ENCODE measurements at regions not wholly inside any gene's neighbourhood (a gene's known extent, or its start where the extent isn't known, plus 50 kb on each side); places are given as distances from the start of the nearest gene placed in this dataset.

- Histone ChIP-seq H3K4me3 (ENCODE audit: low read depth, low read length) (no peak overlapping the region), H3K27me3 (ENCODE audit: control insufficient read depth, insufficient read depth, low read length) (no peaks in the 10 kb centered on the region), H3K36me3 (ENCODE audit: control insufficient read depth, insufficient read depth, low read length) (no peaks in the 10 kb centered on the region)
- TF ChIP-seq, protein P1, sequence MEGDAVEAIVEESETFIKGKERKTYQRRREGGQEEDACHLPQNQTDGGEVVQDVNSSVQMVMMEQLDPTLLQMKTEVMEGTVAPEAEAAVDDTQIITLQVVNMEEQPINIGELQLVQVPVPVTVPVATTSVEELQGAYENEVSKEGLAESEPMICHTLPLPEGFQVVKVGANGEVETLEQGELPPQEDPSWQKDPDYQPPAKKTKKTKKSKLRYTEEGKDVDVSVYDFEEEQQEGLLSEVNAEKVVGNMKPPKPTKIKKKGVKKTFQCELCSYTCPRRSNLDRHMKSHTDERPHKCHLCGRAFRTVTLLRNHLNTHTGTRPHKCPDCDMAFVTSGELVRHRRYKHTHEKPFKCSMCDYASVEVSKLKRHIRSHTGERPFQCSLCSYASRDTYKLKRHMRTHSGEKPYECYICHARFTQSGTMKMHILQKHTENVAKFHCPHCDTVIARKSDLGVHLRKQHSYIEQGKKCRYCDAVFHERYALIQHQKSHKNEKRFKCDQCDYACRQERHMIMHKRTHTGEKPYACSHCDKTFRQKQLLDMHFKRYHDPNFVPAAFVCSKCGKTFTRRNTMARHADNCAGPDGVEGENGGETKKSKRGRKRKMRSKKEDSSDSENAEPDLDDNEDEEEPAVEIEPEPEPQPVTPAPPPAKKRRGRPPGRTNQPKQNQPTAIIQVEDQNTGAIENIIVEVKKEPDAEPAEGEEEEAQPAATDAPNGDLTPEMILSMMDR (IDR thresholded peaks at IDR 0.05; ENCODE audit: insufficient read depth, low read depth, low read length) = no peak
- CTCF ChIA-PET = interaction anchor here (0.5 kb wide), 1 partner anchor 1420 kb away, joined by 3 read pairs; no protein-coding TSS in a partner anchor
- DNase-seq (ENCODE audit: low read depth) = no peak
- POLR2A ChIA-PET = no interaction called here
Measured at GRCh38 chr2:58660046-58660445, 418.9 kb upstream of the FANCL start.

GRCh38 chr2:58655152-58655551 lies 414.0 kb upstream of the FANCL start:
- H3K27me3 ChIP-seq (ENCODE audit: control insufficient read depth, insufficient read depth, low read length) = peaks cover 2% of the 10 kb centered on the region; the same call in 1 of the 2 replicates
- no peak overlapping the region for H3K4me3 ChIP-seq (ENCODE audit: low read depth, low read length)
- ChIA-PET POLR2A (no interaction called here), CTCF (no interaction called here)
- H3K36me3 ChIP-seq (ENCODE audit: control insufficient read depth, insufficient read depth, low read length) = no peaks in the 10 kb centered on the region
- DNase-seq (ENCODE audit: low read depth) = no peak
- TF ChIP-seq, protein P1 (IDR thresholded peaks at IDR 0.05; ENCODE audit: insufficient read depth, low read depth, low read length) = no peak

GRCh38 chr2:58651930-58652329 lies 410.8 kb upstream of the FANCL start:
- no peaks in the 10 kb centered on the region for H3K36me3 ChIP-seq (ENCODE audit: control insufficient read depth, insufficient read depth, low read length)
- DNase-seq (ENCODE audit: low read depth) = no peak
- CTCF ChIA-PET = no interaction called here
- POLR2A ChIA-PET = no interaction called here
- TF ChIP-seq, protein P1 (IDR thresholded peaks at IDR 0.05; ENCODE audit: insufficient read depth, low read depth, low read length) = no peak
- no peak overlapping the region for H3K4me3 ChIP-seq (ENCODE audit: low read depth, low read length)
- peaks cover 2% of the 10 kb centered on the region; the same call in 1 of the 2 replicates for H3K27me3 ChIP-seq (ENCODE audit: control insufficient read depth, insufficient read depth, low read length)

DNA sequence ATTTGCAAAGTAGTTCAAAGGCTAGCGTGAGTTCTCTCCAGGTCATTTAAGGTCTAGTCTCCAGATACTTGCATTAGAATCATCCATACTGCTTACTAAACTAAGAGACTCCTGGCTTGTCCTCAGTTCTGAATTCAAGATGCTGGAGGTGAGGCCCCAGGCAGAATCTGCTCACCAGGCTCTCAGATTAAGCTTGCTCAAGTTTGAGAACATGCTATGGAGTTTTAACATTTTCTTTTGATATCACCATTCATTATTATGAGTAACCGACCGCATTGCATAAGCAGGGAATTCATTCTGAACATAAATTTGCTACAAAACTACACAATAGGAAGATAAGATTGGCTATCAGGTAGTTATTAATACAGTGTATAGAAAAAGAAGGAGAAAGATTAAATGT lies 409.7 kb upstream of the FANCL start:
- CTCF ChIA-PET = no interaction called here

GRCh38 chr2:58649756-58650155 lies 408.6 kb upstream of the FANCL start:
- ChIA-PET CTCF (no interaction called here), POLR2A (no interaction called here)
- DNase-seq (ENCODE audit: low read depth) = no peak
- Histone ChIP-seq H3K4me3 (ENCODE audit: low read depth, low read length) (no peak overlapping the region), H3K27me3 (ENCODE audit: control insufficient read depth, insufficient read depth, low read length) (peaks cover 2% of the 10 kb centered on the region; the same call in 1 of the 2 replicates), H3K36me3 (ENCODE audit: control insufficient read depth, insufficient read depth, low read length) (no peaks in the 10 kb centered on the region)
- TF ChIP-seq, protein P1 (IDR thresholded peaks at IDR 0.05; ENCODE audit: insufficient read depth, low read depth, low read length) = no peak

More for the DNA sequence above, 409.7 kb upstream of the FANCL start:
- DNase-seq (ENCODE audit: low read depth) = no peak
- H3K27me3 ChIP-seq (ENCODE audit: control insufficient read depth, insufficient read depth, low read length) = peaks cover 2% of the 10 kb centered on the region; the same call in 1 of the 2 replicates
- POLR2A ChIA-PET = no interaction called here
- H3K36me3 ChIP-seq (ENCODE audit: control insufficient read depth, insufficient read depth, low read length) = no peaks in the 10 kb centered on the region
- TF ChIP-seq, protein P1 (IDR thresholded peaks at IDR 0.05; ENCODE audit: insufficient read depth, low read depth, low read length) = no peak
- H3K4me3 ChIP-seq (ENCODE audit: low read depth, low read length) = no peak overlapping the region
